ENCODE measurements at regions not wholly inside any gene's neighbourhood (a gene's known extent, or its start where the extent isn't known, plus 50 kb on each side); places are given as distances from the start of the nearest gene placed in this dataset.

DNA sequence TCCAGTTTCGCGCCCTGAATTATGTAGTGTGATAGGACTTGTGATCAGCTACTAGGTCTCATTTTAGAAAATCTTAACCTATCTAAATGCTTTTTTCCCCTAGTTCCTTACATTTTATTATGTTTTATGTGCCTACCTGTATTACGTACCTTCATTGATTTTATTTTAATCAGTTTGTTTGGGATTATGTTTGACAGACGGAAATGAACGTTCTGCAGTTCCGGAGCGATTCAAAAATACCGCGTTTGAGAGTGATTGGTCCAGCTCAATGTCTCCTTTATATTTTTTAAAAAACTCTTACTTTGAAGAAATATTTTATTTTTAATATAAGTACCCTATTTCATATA, 114.3 kb upstream of the BTN3A2 start:
- H3K27me3 ChIP-seq (replicated peaks; ENCODE audit: control insufficient read depth, insufficient read depth, low read length): no peaks in the 10 kb centered on the region
- H3K36me3 ChIP-seq (ENCODE audit: control insufficient read depth, insufficient read depth, low read length): no peaks in the 10 kb centered on the region
- TF ChIP-seq, protein P1, sequence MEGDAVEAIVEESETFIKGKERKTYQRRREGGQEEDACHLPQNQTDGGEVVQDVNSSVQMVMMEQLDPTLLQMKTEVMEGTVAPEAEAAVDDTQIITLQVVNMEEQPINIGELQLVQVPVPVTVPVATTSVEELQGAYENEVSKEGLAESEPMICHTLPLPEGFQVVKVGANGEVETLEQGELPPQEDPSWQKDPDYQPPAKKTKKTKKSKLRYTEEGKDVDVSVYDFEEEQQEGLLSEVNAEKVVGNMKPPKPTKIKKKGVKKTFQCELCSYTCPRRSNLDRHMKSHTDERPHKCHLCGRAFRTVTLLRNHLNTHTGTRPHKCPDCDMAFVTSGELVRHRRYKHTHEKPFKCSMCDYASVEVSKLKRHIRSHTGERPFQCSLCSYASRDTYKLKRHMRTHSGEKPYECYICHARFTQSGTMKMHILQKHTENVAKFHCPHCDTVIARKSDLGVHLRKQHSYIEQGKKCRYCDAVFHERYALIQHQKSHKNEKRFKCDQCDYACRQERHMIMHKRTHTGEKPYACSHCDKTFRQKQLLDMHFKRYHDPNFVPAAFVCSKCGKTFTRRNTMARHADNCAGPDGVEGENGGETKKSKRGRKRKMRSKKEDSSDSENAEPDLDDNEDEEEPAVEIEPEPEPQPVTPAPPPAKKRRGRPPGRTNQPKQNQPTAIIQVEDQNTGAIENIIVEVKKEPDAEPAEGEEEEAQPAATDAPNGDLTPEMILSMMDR (IDR thresholded peaks at IDR 0.05; ENCODE audit: insufficient read depth, low read length, poor library complexity, severe bottlenecking): no peak
- peak overlapping the region; percentile 67 for H3K4me3 ChIP-seq (replicated peaks; ENCODE audit: low read depth, low read length)
- no peak for DNase-seq (ENCODE audit: extremely low read depth, insufficient read length)

DNA sequence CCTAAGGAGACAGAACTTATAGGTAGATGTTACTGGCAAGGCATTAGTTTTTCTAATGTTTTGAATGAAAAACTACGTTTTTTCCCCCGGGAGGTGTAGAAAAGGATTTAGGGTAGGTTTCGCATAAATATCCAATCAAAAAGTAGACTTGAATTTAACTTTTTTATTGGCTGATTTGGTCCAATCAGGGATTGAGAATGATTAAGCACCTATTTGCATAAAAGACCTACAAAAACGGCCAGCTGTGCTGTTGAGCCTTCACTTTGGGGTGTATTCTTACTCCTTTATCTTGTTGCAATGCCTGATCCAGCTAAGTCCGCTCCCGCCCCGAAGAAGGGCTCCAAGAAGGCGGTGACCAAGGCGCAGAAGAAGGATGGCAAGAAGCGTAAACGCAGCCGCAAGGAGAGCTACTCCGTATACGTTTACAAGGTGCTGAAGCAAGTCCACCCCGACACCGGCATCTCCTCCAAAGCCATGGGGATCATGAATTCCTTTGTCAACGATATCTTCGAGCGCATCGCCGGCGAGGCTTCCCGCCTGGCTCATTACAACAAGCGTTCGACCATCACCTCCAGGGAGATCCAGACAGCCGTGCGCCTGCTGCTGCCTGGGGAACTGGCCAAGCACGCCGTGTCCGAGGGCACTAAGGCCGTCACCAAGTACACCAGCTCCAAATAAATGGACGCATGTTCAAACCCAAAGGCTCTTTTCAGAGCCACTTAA, 113.5 kb upstream of the BTN3A2 start:
- Histone ChIP-seq H3K36me3 (ENCODE audit: control insufficient read depth, insufficient read depth, low read length) (no peaks in the 10 kb centered on the region), H3K27me3 (replicated peaks; ENCODE audit: control insufficient read depth, insufficient read depth, low read length) (no peaks in the 10 kb centered on the region), H3K4me3 (replicated peaks; ENCODE audit: low read depth, low read length) (peak overlapping the region; percentile 67)
- peak; percentile 89 for DNase-seq (ENCODE audit: extremely low read depth, insufficient read length)
- TF ChIP-seq, protein P1 (IDR thresholded peaks at IDR 0.05; ENCODE audit: insufficient read depth, low read length, poor library complexity, severe bottlenecking): no peak

DNA sequence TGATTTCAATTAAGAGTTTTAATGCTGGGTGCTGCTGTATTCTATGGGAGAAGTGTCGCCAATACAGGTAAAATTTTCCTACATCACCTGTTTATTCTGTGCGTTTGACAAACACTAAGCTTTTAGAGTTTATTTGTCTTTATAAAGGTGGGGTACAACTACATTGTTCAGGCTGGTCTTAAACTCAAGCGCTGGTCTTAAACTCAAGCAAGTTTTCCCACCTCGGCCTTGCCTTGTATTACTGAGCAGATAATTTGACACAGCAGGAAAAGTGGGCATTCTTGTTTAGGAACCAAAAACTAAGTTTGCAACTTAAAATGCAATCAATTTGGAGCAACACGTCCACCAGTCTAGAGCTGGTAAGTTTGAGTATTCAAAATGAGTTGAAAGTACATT, 112.9 kb upstream of the BTN3A2 start:
- no peak for DNase-seq (ENCODE audit: extremely low read depth, insufficient read length)
- TF ChIP-seq, protein P1 (IDR thresholded peaks at IDR 0.05; ENCODE audit: insufficient read depth, low read length, poor library complexity, severe bottlenecking): no peak
- H3K4me3 ChIP-seq (replicated peaks; ENCODE audit: low read depth, low read length): peak overlapping the region; percentile 67
- H3K36me3 ChIP-seq (ENCODE audit: control insufficient read depth, insufficient read depth, low read length): no peaks in the 10 kb centered on the region
- H3K27me3 ChIP-seq (replicated peaks; ENCODE audit: control insufficient read depth, insufficient read depth, low read length): no peaks in the 10 kb centered on the region

DNA sequence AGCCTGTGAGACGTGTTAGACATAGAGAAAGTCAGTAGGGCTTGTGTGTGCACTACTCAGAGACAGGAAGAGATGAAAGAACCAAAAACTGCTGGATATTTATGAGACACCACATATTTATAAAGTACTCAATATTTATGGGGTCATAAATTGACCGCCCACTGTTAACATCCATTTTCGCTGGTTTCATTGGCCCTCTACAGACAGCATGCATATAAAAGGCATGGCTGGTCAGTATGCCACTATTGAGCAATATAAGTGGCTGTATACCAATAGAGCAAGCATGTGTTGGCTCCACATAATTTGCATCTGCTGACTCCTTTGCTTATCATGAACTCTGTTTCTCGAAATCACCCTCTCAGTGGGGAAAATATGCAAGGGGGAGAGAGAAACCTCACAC, 110.3 kb upstream of the BTN3A2 start:
- Histone ChIP-seq H3K27me3 (replicated peaks; ENCODE audit: control insufficient read depth, insufficient read depth, low read length) (no peaks in the 10 kb centered on the region), H3K4me3 (replicated peaks; ENCODE audit: low read depth, low read length) (no peak overlapping the region), H3K36me3 (ENCODE audit: control insufficient read depth, insufficient read depth, low read length) (no peaks in the 10 kb centered on the region)
- DNase-seq (ENCODE audit: extremely low read depth, insufficient read length): no peak
- TF ChIP-seq, protein P1 (IDR thresholded peaks at IDR 0.05; ENCODE audit: insufficient read depth, low read length, poor library complexity, severe bottlenecking): no peak

DNA sequence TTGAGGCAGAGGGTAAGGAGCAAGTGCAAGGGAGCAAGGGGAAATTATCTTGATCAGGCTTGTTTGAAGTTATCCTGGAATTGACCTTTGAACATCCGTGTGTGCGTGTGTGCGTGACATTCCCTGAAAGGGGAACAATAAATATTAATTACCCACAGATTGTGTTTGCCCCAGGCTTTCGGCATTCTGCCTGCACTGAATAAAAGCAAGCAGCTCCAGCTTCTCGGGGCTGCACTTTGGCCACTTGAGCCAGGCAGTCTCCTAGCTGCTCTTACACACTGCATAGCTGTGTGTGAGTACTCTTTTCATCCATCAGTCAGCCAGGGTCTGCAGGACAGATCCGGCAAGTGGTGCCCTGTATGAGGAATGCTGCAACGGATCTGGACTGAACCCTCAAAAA, 107.7 kb upstream of the BTN3A2 start:
- TF ChIP-seq, protein P1 (IDR thresholded peaks at IDR 0.05; ENCODE audit: insufficient read depth, low read length, poor library complexity, severe bottlenecking): no peak
- H3K27me3 ChIP-seq (replicated peaks; ENCODE audit: control insufficient read depth, insufficient read depth, low read length): no peaks in the 10 kb centered on the region
- no peak overlapping the region for H3K4me3 ChIP-seq (replicated peaks; ENCODE audit: low read depth, low read length)
- DNase-seq (ENCODE audit: extremely low read depth, insufficient read length): no peak
- no peaks in the 10 kb centered on the region for H3K36me3 ChIP-seq (ENCODE audit: control insufficient read depth, insufficient read depth, low read length)
